Aorta (tissue), 5 donors: ENCODE measurements at regions not wholly inside any gene's neighbourhood (a gene's known extent, or its start where the extent isn't known, plus 50 kb on each side); places are given as distances from the start of the nearest gene placed in this dataset.

Source experiments
- ATAC-seq: fragments of 200-7000 bp; cut with Tn5 transposase; one replicate; pipeline ENCODE4 v1.9.1; 2022; ENCODE audit warnings: moderate library complexity; ENCODE audit not compliant: low FRiP score
- DNase-seq, 2 donors: peaks; one replicate each; pipeline ENCODE4 v3.0.0-alpha.2; 2020
- H3K27ac ChIP-seq, 2 donors: one replicate each; pipeline ENCODE4 v1.5.1; 2013; ENCODE audit warnings: low read length in 2 of 2, mild to moderate bottlenecking in 2 of 2, moderate library complexity in 2 of 2, control low read depth in 1 of 2, inconsistent platforms in 1 of 2, low read depth in 1 of 2
- H3K27me3 ChIP-seq, 2 donors: one replicate each; pipeline ENCODE4 v1.6.1; 2013; ENCODE audit warnings: control low read depth in 1 of 2, low read length in 1 of 2, mild to moderate bottlenecking in 1 of 2, moderate library complexity in 1 of 2; ENCODE audit not compliant: insufficient read depth in 2 of 2, control insufficient read depth in 1 of 2
- H3K36me3 ChIP-seq, 2 donors: one replicate each; pipeline ENCODE4 v1.6.1; 2013; ENCODE audit warnings: control low read depth in 1 of 2, low read length in 1 of 2, mild to moderate bottlenecking in 1 of 2; ENCODE audit not compliant: insufficient read depth in 2 of 2, control insufficient read depth in 1 of 2
- H3K4me1 ChIP-seq, 2 donors: one replicate each; pipeline ENCODE4 v1.6.1; 2013; ENCODE audit warnings: low read length in 2 of 2, control low read depth in 1 of 2, mild to moderate bottlenecking in 1 of 2, moderate library complexity in 1 of 2; ENCODE audit not compliant: insufficient read depth in 2 of 2, control insufficient read depth in 1 of 2
- H3K4me3 ChIP-seq, 2 donors: one replicate each; pipeline ENCODE4 v1.5.1; 2013; ENCODE audit warnings: low read length in 2 of 2, control low read depth in 1 of 2, mild to moderate bottlenecking in 1 of 2
- H3K9me3 ChIP-seq: one replicate; pipeline ENCODE4 v1.6.1; 2013; ENCODE audit warnings: mild to moderate bottlenecking, low read length; ENCODE audit not compliant: control insufficient read depth
- WGBS, 2 donors: extraction: QIAGEN DNeasy Blood & Tissue Kit; methylation state at CpG; one replicate each; pipeline ENCODE4 v1.1.7; 2013; 5-methylcytosine and 5-hydroxymethylcytosine counted together
- intact Hi-C, 2 donors: fragments of 100-400 bp; cut with DNase I; formaldehyde crosslinking; loops; one replicate each; pipeline versions ENCODE4 v1.14.2 to v1.15.0; 2022
- donor health status: healthy with polysubstance abuse.
- donor health status: Bipolar disorder and iron deficiency.
- donor health status: DM: no; HTN: no; CAD: no.
- donor health status: DM: no; HTN: no; CAD: no.
- donor health status: DM: yes; HTN: yes; CAD: no.

- intact Hi-C loops, result no loop called here
- H3K9me3 ChIP-seq, result peaks cover 5% of the 10 kb centered on the region
Measured at GRCh38 chr13:109606520-109606919, 179.9 kb downstream of the IRS2 start.

GRCh38 chr13:109605846-109606245 lies 180.5 kb downstream of the IRS2 start:
- no peaks in the 10 kb centered on the region for H3K4me1 ChIP-seq

More at GRCh38 chr13:109606520-109606919, 179.9 kb downstream of the IRS2 start:
- ATAC-seq (no peak), DNase-seq (no peak)
- 29 to 38% methylated on average over 2 of the region's 2 CpGs for WGBS, 2 donors
- Histone ChIP-seq H3K27me3 (peaks cover 0 to 4% of the 10 kb centered on the region in 2 donors), H3K4me3 (no peak overlapping the region), H3K27ac (no peak overlapping the region), H3K4me1 (no peaks in the 10 kb centered on the region), H3K36me3 (peaks cover 0 to 1% of the 10 kb centered on the region in 2 donors)

GRCh38 chr13:109604894-109605293 lies 181.5 kb downstream of the IRS2 start:
- WGBS, 2 donors, result 94 to 95% methylated on average over 4 of the region's 4 CpGs
- Histone ChIP-seq H3K4me1 (no peaks in the 10 kb centered on the region), H3K27ac (no peak overlapping the region), H3K9me3 (peaks cover 5% of the 10 kb centered on the region), H3K36me3 (peaks cover 0 to 1% of the 10 kb centered on the region in 2 donors), H3K27me3 (peaks cover 0 to 4% of the 10 kb centered on the region in 2 donors), H3K4me3 (no peak overlapping the region)
- ATAC-seq (no peak), DNase-seq (no peak)
- intact Hi-C loops, result no loop called here

More at GRCh38 chr13:109605846-109606245, 180.5 kb downstream of the IRS2 start:
- Histone ChIP-seq H3K36me3 (peaks cover 0 to 1% of the 10 kb centered on the region in 2 donors), H3K27ac (no peak overlapping the region), H3K9me3 (peaks cover 5% of the 10 kb centered on the region), H3K27me3 (peaks cover 0 to 4% of the 10 kb centered on the region in 2 donors), H3K4me3 (no peak overlapping the region)
- ATAC-seq (no peak), DNase-seq (no peak)
- intact Hi-C loops, result no loop called here

GRCh38 chr13:109602356-109602755 lies 184.0 kb downstream of the IRS2 start:
- Histone ChIP-seq H3K36me3 (no peaks in the 10 kb centered on the region), H3K27me3 (peaks cover 0 to 4% of the 10 kb centered on the region in 2 donors), H3K9me3 (peaks cover 3% of the 10 kb centered on the region), H3K27ac (no peak overlapping the region), H3K4me1 (no peaks in the 10 kb centered on the region), H3K4me3 (no peak overlapping the region)
- DNase-seq (no peak), ATAC-seq (no peak)
- 84 to 97% methylated on average over 5 of the region's 5 CpGs for WGBS, 2 donors
- intact Hi-C loops, result no loop called here

- WGBS, 2 donors, result 53 to 57% methylated on average over 11 of the region's 11 CpGs
- Histone ChIP-seq H3K9me3 (peaks cover 3% of the 10 kb centered on the region), H3K4me3 (no peak overlapping the region), H3K27me3 (peaks cover 0 to 4% of the 10 kb centered on the region in 2 donors), H3K4me1 (no peaks in the 10 kb centered on the region), H3K27ac (no peak overlapping the region), H3K36me3 (no peaks in the 10 kb centered on the region)
- ATAC-seq (no peak), DNase-seq (no peak)
- intact Hi-C loops, result no loop called here
Measured at GRCh38 chr13:109599901-109600657, 186.3 kb downstream of the IRS2 start.

GRCh38 chr13:109595471-109595870 lies 190.9 kb downstream of the IRS2 start:
- Histone ChIP-seq H3K27me3 (no peaks in the 10 kb centered on the region), H3K9me3 (no peaks in the 10 kb centered on the region), H3K27ac (no peak overlapping the region), H3K36me3 (no peaks in the 10 kb centered on the region), H3K4me3 (no peak overlapping the region), H3K4me1 (no peaks in the 10 kb centered on the region)
- intact Hi-C loops, result no loop called here
- DNase-seq (no peak), ATAC-seq (no peak)
- WGBS, 2 donors, result 70 to 73% methylated on average over 2 of the region's 2 CpGs

GRCh38 chr13:109593230-109593629 lies 193.2 kb downstream of the IRS2 start:
- no peaks in the 10 kb centered on the region for H3K4me1 ChIP-seq
- H3K4me3 ChIP-seq, result no peak overlapping the region
- no peaks in the 10 kb centered on the region for H3K27me3 ChIP-seq
- DNase-seq (no peak), ATAC-seq (no peak)
- intact Hi-C loops, result no loop called here
- H3K9me3 ChIP-seq, result no peaks in the 10 kb centered on the region
- no peaks in the 10 kb centered on the region for H3K36me3 ChIP-seq
- H3K27ac ChIP-seq, result no peak overlapping the region
- 75 to 83% methylated on average over 3 of the region's 3 CpGs for WGBS, 2 donors

GRCh38 chr13:109592770-109593169 lies 193.6 kb downstream of the IRS2 start:
- DNase-seq (no peak), ATAC-seq (no peak)
- no peaks in the 10 kb centered on the region for H3K9me3 ChIP-seq
- H3K4me3 ChIP-seq, result no peak overlapping the region
- H3K36me3 ChIP-seq, result no peaks in the 10 kb centered on the region
- 75 to 76% methylated on average over 4 of the region's 4 CpGs for WGBS, 2 donors
- H3K27ac ChIP-seq, result no peak overlapping the region
- H3K4me1 ChIP-seq, result no peaks in the 10 kb centered on the region
- no peaks in the 10 kb centered on the region for H3K27me3 ChIP-seq
- intact Hi-C loops, result no loop called here

GRCh38 chr13:109587689-109588088 lies 198.7 kb downstream of the IRS2 start:
- Histone ChIP-seq H3K4me1 (no peaks in the 10 kb centered on the region), H3K9me3 (no peaks in the 10 kb centered on the region)

More at GRCh38 chr13:109587689-109588088, 198.7 kb downstream of the IRS2 start:
- H3K27ac ChIP-seq, result no peak overlapping the region
- no peaks in the 10 kb centered on the region for H3K27me3 ChIP-seq
- DNase-seq, result no peak
- no peak overlapping the region for H3K4me3 ChIP-seq
- H3K36me3 ChIP-seq, result no peaks in the 10 kb centered on the region
- intact Hi-C loops, result no loop called here
- no peak for ATAC-seq
